Fibroblast of skin of back (primary cell): ENCODE measurements at regions not wholly inside any gene's neighbourhood (a gene's known extent, or its start where the extent isn't known, plus 50 kb on each side); places are given as distances from the start of the nearest gene placed in this dataset.
A peak's percentile ranks its signal among the peaks of the same experiment; 100 is the strongest.

Experiments
- DNase-seq: peaks from one replicate; pipeline ENCODE4 v3.0.0-alpha.2; 2013

DNA sequence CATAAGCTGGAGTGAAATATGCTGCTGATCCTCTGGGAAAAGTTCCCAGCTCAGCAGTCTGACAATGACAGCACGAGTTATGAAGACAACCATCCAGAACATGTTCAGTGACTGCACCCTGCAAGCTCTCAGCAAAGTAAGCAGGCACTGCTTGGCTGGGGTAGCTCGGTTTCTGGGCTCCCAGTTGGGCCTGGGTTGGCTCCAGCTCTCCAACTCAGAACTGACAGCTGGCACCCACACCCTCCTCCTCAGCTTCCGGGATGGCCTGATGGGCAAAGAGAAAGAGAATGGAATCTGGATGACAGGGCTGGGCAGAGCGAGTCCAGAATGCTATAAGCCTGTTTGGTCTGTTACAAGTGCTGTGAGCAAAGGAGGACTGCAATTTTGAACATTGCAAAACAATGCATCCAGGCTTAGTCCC lies 185.0 kb downstream of the CSNK1G3 start:
- peak; percentile 69 for DNase-seq

DNA sequence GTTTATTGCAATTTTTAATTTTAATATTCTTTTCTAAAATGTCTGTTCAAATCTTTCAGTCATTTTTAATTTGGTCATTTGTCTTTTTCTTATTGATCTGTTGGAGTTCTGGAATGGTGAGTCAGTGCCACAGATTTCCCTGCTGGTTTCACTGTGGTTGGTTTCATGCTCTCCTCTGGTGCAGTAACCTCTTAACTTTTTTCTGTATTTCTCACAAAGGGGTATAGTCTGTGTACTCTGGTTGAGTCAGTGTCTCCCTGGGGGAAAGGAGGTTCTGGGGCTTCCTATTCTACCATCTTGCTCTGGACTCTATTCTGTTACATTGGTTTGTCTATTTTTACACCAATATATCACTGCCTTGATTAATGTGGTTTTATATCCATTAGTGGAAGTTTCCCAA lies 178.8 kb downstream of the CSNK1G3 start:
- DNase-seq = peak; percentile 80

DNA sequence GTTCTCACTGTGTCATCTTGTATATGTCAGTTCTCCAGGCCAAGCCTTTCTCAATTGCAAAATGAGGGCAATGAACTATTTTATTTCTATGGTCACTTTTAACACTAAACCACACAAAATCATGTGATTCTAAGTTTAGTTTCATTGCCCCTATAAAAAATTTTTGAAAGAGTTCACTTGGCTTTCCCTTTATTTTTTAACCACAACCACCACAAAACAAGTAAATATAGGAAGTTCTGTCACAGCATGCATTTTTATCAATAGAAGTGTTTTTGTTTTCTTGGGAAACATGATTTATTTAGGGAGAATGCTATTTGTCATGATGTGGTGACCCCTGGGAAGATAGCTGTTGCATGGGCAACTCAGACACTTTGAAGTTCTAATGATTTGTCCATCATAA lies 169.1 kb downstream of the CSNK1G3 start:
- no peak for DNase-seq

DNA sequence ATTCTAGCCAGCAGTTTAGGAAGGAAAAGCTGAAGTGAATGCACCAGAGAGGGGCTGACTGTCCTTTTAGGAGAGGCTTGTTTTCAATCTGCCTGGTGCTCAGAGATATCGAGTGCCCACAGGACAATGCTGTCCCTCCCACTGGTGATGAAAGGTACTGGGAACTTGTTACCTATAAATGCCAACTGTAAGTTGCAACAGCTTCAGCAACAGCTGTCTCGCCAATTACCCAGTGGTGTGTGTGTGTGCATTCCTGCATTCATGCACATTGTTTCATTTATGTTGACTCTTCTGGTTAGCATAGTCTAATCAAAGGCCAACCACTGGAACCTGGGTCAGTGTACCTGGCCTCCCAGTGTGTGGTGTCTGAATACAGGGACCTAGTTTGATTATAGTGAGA lies 161.1 kb downstream of the CSNK1G3 start:
- no peak for DNase-seq

DNA sequence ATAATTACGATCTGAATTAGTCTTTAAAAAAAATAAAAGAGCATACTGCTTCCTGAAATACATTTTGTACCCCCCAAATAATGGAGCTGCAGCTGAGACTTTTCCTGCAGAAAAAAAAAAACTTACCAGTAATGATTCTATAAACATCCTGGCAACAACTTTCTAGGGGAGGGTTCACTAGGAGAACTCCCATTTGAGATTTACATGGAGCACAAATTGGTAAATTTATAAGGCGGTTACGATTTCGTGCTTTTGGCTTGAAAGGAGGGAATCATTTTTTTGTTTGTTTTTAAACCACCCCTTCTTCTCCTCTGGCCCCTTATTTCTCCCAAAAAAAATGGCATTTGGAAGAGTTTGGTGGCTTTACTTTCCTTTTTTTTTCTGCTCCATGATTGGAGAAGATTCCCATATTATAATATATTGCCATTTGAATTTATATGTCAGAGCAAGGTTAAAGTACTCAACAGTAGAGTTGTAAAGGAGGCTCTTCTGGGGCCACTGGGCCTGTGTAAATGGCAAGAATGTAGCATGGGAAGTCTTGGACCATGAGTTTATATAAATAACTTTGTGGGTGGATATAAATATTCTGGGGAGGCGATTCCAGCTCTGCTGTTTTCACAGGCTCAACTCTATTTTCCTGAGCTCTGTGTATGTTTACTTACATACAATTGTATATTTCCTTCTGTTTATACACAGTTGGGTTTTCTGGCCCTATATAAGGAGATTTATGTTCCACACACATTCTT lies 159.9 kb downstream of the CSNK1G3 start:
- no peak for DNase-seq

DNA sequence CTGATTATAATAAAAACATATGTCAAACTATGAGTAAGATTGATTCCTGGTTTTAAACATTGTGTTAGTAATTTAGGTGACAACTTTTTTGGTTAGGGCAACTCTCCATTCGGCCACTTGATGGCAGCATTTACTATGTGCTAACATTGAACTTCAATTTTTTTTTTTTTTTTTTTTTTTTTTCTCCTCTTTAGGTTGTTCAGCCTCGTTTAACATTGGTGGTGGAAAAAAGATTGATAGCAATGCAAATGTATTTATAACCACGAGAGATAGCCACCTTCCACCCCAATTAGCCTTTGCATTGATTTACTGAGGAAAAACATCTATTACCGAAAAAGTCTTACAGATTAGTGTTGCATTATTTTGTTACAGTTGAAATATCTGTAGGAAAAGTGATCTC lies 159.1 kb downstream of the CSNK1G3 start:
- DNase-seq = peak; percentile 42
